CD14-positive monocyte (primary cell): ENCODE measurements at regions not wholly inside any gene's neighbourhood (a gene's known extent, or its start where the extent isn't known, plus 50 kb on each side); places are given as distances from the start of the nearest gene placed in this dataset.

Source experiments
- DNase-seq, 3 donors: peaks; one replicate each; pipeline ENCODE4 v3.0.0-alpha.2; 2011 to 2022
- H2AFZ ChIP-seq: 2 replicates; pipeline ENCODE4 v1.6.0; 2012; ENCODE audit warnings: mild to moderate bottlenecking, low read depth, low read length, inconsistent platforms; ENCODE audit not compliant: insufficient read depth, poor library complexity, severe bottlenecking
- H3K27ac ChIP-seq, 2 donors: 1 replicate in 1 of 2; 2 replicates in 1 of 2; pipeline ENCODE4 v1.5.1; 2012 to 2013; ENCODE audit warnings: low read length in 2 of 2, control low read depth in 1 of 2, inconsistent platforms in 1 of 2, low read depth in 1 of 2, mild to moderate bottlenecking in 1 of 2
- H3K27me3 ChIP-seq, 2 donors: one replicate each; pipeline versions ENCODE4 v1.6.0 to v1.6.1; 2011 to 2013; ENCODE audit warnings: low read length in 2 of 2; ENCODE audit not compliant: control insufficient read depth in 2 of 2, insufficient read depth in 2 of 2
- H3K36me3 ChIP-seq, 2 donors: replicated peaks in 1 of 2; 1 replicate in 1 of 2; 2 replicates in 1 of 2; pipeline versions ENCODE4 v1.5.1 to v1.6.1; 2012 to 2013; ENCODE audit warnings: low read length in 2 of 2, control low read depth in 1 of 2, inconsistent platforms in 1 of 2, mild to moderate bottlenecking in 1 of 2; ENCODE audit not compliant: insufficient read depth in 2 of 2, control insufficient read depth in 1 of 2
- H3K4me1 ChIP-seq, 2 donors: 1 replicate in 1 of 2; 2 replicates in 1 of 2; pipeline versions ENCODE4 v1.5.1 to v1.6.1; 2012 to 2013; ENCODE audit warnings: low read length in 2 of 2, control low read depth in 1 of 2, inconsistent platforms in 1 of 2, mild to moderate bottlenecking in 1 of 2, moderate library complexity in 1 of 2; ENCODE audit not compliant: insufficient read depth in 2 of 2, control insufficient read depth in 1 of 2
- H3K4me2 ChIP-seq: replicated peaks from 2 replicates; pipeline ENCODE3; 2012; ENCODE audit warnings: low read length, moderate library complexity, mild to moderate bottlenecking; ENCODE audit not compliant: poor library complexity, severe bottlenecking; ENCODE audit errors: extremely low read depth
- H3K4me3 ChIP-seq, 3 experiments: fragments of 200-600 bp in 1 of 3; sonication (generic) in 1 of 3; replicated peaks in 1 of 3; 1 replicate in 2 of 3; 2 replicates in 1 of 3; pipeline ENCODE4 v1.5.1; 2011 to 2013; ENCODE audit warnings: low read length in 3 of 3, mild to moderate bottlenecking in 3 of 3, control low read depth in 2 of 3, low read depth in 2 of 3, inconsistent platforms in 1 of 3, moderate library complexity in 1 of 3
- H3K79me2 ChIP-seq: 2 replicates; pipeline ENCODE4 v1.6.0; 2012; ENCODE audit warnings: mild to moderate bottlenecking, control low read depth, inconsistent platforms, low read length, moderate library complexity; ENCODE audit not compliant: insufficient read depth
- H3K9ac ChIP-seq: 2 replicates; pipeline ENCODE4 v1.6.0; 2017; ENCODE audit warnings: low read length, mild to moderate bottlenecking; ENCODE audit not compliant: insufficient read depth, poor library complexity, severe bottlenecking
- H3K9me3 ChIP-seq, 2 donors: replicated peaks in 1 of 2; 1 replicate in 1 of 2; 2 replicates in 1 of 2; pipeline versions ENCODE4 v1.5.1 to v1.6.1; 2012 to 2013; ENCODE audit warnings: low read length in 2 of 2, control low read depth in 1 of 2; ENCODE audit not compliant: control insufficient read depth in 1 of 2, insufficient read depth in 1 of 2
- H4K20me1 ChIP-seq: 2 replicates; pipeline ENCODE4 v1.6.0; 2012; ENCODE audit warnings: mild to moderate bottlenecking, low read length, control low read depth, moderate library complexity; ENCODE audit not compliant: insufficient read depth
- H3K27ac Mint-ChIP-seq, 7 donors: one replicate each; pipeline ENCODE4 v1.8.0; 2020; ENCODE audit warnings: mild to moderate bottlenecking in 7 of 7, mixed read lengths in 7 of 7, moderate library complexity in 6 of 7, inconsistent platforms in 2 of 7
- H3K27me3 Mint-ChIP-seq, 3 donors: one replicate each; pipeline ENCODE4 v1.8.0; 2021 to 2022; ENCODE audit warnings: low read depth in 3 of 3, mild to moderate bottlenecking in 3 of 3, mixed read lengths in 3 of 3, moderate library complexity in 3 of 3, inconsistent platforms in 1 of 3
- H3K36me3 Mint-ChIP-seq, 2 donors: one replicate each; pipeline ENCODE4 v1.8.0; 2020; ENCODE audit warnings: mixed read lengths in 2 of 2, inconsistent platforms in 1 of 2, mild to moderate bottlenecking in 1 of 2
- H3K4me1 Mint-ChIP-seq: one replicate; pipeline ENCODE4 v1.8.0; 2020; ENCODE audit warnings: mild to moderate bottlenecking, mixed read lengths
- H3K4me3 Mint-ChIP-seq, 2 donors: one replicate each; pipeline ENCODE4 v1.8.0; 2020; ENCODE audit warnings: mild to moderate bottlenecking in 2 of 2, mixed read lengths in 2 of 2, moderate library complexity in 1 of 2
- H3K9me3 Mint-ChIP-seq, 7 donors: one replicate each; pipeline ENCODE4 v1.8.0; 2020 to 2022; ENCODE audit warnings: mixed read lengths in 7 of 7, mild to moderate bottlenecking in 6 of 7, moderate library complexity in 6 of 7, inconsistent platforms in 2 of 7
- CTCF ChIP-seq: fragments of 200-600 bp; IDR thresholded peaks from one replicate; pipeline ENCODE4 v1.8.0; 2022; ENCODE audit warnings: antibody characterized with exemption, mild to moderate bottlenecking
- WGBS: methylation state at CpG from one replicate; pipeline ENCODE4 v1.1.5; 2013; ENCODE audit warnings: missing lambda C conversion rate; ENCODE audit not compliant: insufficient coverage; 5-methylcytosine and 5-hydroxymethylcytosine counted together
- intact Hi-C, 2 donors: fragments of 100-400 bp; cut with micrococcal nuclease; formaldehyde crosslinking; loops; one replicate each; pipeline versions ENCODE4 v1.15.0 to v1.15.1; 2023

- no peaks in the 10 kb centered on the region for H4K20me1 ChIP-seq
- DNase-seq, result no peak
- Mint-ChIP-seq H3K27ac (no peak overlapping the region), H3K4me1 (no peaks in the 10 kb centered on the region), H3K27me3 (no peaks in the 10 kb centered on the region), H3K36me3 (no peaks in the 10 kb centered on the region), H3K4me3 (no peak overlapping the region), H3K9me3 (peaks cover 18 to 49% (median 23%) of the 10 kb centered on the region in 7 donors)
- no peaks in the 10 kb centered on the region for H3K27me3 ChIP-seq
- no peak overlapping the region for H2AFZ ChIP-seq
- TF ChIP-seq CTCF, result no peak
- no peak overlapping the region for H3K4me3 ChIP-seq
- no peaks in the 10 kb centered on the region for H3K36me3 ChIP-seq
- intact Hi-C loops, result no loop called here
- no peaks in the 10 kb centered on the region for H3K79me2 ChIP-seq
- no peaks in the 10 kb centered on the region for H3K4me1 ChIP-seq
- H3K4me2 ChIP-seq, result no peak overlapping the region
- peaks cover 35 to 55% of the 10 kb centered on the region in 2 donors for H3K9me3 ChIP-seq
- H3K27ac ChIP-seq, result no peak overlapping the region
- H3K9ac ChIP-seq, result no peak overlapping the region
- WGBS, result no CpG with 5 or more reads among the region's 1 CpG
Observed at GRCh38 chr5:145408048-145408341, 427.1 kb downstream of the PRELID2 start.

GRCh38 chr5:145407300-145408047 is 427.7 kb downstream of the PRELID2 start:
- no peaks in the 10 kb centered on the region for H3K4me1 Mint-ChIP-seq
- H3K4me2 ChIP-seq, result no peak overlapping the region
- WGBS, result 89% methylated on average over 2 of the region's 2 CpGs
- no peaks in the 10 kb centered on the region for H3K36me3 ChIP-seq
- H3K4me1 ChIP-seq, result no peaks in the 10 kb centered on the region
- peaks cover 18 to 49% (median 21%) of the 10 kb centered on the region in 7 donors for H3K9me3 Mint-ChIP-seq
- no peak overlapping the region for H3K27ac ChIP-seq
- H3K27me3 Mint-ChIP-seq, result no peaks in the 10 kb centered on the region
- TF ChIP-seq CTCF, result no peak
- no peak overlapping the region for H3K9ac ChIP-seq
- no peak overlapping the region for H3K4me3 ChIP-seq
- H3K27me3 ChIP-seq, result no peaks in the 10 kb centered on the region
- no peaks in the 10 kb centered on the region for H3K79me2 ChIP-seq
- no peak overlapping the region for H2AFZ ChIP-seq
- H3K27ac Mint-ChIP-seq, result no peak overlapping the region
- H3K36me3 Mint-ChIP-seq, result no peaks in the 10 kb centered on the region
- no peak for DNase-seq
- intact Hi-C loops, result no loop called here
- peaks cover 35 to 57% of the 10 kb centered on the region in 2 donors for H3K9me3 ChIP-seq
- no peak overlapping the region for H3K4me3 Mint-ChIP-seq
- H4K20me1 ChIP-seq, result no peaks in the 10 kb centered on the region
